HL-60 (cell line): ENCODE measurements at regions not wholly inside any gene's neighbourhood (a gene's known extent, or its start where the extent isn't known, plus 50 kb on each side); places are given as distances from the start of the nearest gene placed in this dataset.

Source experiments
- POLR2AphosphoS5 ChIP-seq: IDR thresholded peaks from 2 replicates; pipeline ENCODE4 v1.6.1; 2012; ENCODE audit warnings: low read depth
- SPI1 ChIP-seq: IDR thresholded peaks from 2 replicates; pipeline ENCODE4 v1.6.1; 2012; ENCODE audit warnings: low read depth, mild to moderate bottlenecking, borderline replicate concordance
- TF ChIP-seq, protein P1 (sequence below): IDR thresholded peaks from 2 replicates; pipeline ENCODE4 v1.6.1; 2012; ENCODE audit warnings: low read depth; ENCODE audit not compliant: insufficient replicate concordance
- TF ChIP-seq, protein P2 (sequence below): IDR thresholded peaks from one replicate; pipeline ENCODE4 v1.5.1; 2011; ENCODE audit warnings: low read length, control low read depth, inconsistent platforms; ENCODE audit not compliant: insufficient read depth

DNA sequence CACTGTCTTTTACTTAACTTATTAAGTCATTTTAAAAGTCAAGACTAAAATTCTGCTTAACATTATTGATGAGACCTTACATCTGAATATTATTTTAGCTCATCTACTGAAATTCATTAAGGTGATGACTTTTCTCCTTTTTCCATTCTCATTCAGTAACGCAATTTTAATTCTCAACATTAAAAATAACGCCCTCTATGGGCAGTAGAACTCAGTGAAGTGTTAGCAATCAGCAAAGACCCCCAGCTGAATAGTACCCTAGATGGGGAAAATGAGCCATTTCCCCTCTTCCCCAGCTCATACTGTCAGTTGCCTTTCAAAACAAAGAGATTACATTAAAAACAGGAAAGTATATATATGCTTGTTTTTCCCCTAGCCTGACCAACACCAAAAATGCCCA is 203.3 kb downstream of the NR4A2 start:
- TF ChIP-seq, protein P1, sequence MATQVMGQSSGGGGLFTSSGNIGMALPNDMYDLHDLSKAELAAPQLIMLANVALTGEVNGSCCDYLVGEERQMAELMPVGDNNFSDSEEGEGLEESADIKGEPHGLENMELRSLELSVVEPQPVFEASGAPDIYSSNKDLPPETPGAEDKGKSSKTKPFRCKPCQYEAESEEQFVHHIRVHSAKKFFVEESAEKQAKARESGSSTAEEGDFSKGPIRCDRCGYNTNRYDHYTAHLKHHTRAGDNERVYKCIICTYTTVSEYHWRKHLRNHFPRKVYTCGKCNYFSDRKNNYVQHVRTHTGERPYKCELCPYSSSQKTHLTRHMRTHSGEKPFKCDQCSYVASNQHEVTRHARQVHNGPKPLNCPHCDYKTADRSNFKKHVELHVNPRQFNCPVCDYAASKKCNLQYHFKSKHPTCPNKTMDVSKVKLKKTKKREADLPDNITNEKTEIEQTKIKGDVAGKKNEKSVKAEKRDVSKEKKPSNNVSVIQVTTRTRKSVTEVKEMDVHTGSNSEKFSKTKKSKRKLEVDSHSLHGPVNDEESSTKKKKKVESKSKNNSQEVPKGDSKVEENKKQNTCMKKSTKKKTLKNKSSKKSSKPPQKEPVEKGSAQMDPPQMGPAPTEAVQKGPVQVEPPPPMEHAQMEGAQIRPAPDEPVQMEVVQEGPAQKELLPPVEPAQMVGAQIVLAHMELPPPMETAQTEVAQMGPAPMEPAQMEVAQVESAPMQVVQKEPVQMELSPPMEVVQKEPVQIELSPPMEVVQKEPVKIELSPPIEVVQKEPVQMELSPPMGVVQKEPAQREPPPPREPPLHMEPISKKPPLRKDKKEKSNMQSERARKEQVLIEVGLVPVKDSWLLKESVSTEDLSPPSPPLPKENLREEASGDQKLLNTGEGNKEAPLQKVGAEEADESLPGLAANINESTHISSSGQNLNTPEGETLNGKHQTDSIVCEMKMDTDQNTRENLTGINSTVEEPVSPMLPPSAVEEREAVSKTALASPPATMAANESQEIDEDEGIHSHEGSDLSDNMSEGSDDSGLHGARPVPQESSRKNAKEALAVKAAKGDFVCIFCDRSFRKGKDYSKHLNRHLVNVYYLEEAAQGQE = no peak
- TF ChIP-seq, protein P2, sequence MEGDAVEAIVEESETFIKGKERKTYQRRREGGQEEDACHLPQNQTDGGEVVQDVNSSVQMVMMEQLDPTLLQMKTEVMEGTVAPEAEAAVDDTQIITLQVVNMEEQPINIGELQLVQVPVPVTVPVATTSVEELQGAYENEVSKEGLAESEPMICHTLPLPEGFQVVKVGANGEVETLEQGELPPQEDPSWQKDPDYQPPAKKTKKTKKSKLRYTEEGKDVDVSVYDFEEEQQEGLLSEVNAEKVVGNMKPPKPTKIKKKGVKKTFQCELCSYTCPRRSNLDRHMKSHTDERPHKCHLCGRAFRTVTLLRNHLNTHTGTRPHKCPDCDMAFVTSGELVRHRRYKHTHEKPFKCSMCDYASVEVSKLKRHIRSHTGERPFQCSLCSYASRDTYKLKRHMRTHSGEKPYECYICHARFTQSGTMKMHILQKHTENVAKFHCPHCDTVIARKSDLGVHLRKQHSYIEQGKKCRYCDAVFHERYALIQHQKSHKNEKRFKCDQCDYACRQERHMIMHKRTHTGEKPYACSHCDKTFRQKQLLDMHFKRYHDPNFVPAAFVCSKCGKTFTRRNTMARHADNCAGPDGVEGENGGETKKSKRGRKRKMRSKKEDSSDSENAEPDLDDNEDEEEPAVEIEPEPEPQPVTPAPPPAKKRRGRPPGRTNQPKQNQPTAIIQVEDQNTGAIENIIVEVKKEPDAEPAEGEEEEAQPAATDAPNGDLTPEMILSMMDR = no peak
- TF ChIP-seq POLR2AphosphoS5 (no peak), SPI1 (no peak)
